ENCODE measurements at regions not wholly inside any gene's neighbourhood (a gene's known extent, or its start where the extent isn't known, plus 50 kb on each side); places are given as distances from the start of the nearest gene placed in this dataset.

GRCh38 chr7:136348142-136348541, 371.0 kb upstream of the MTPN start:
- Histone ChIP-seq H3K36me3 (no peaks in the 10 kb centered on the region), H3K27ac (replicated peaks in 1 of 4) (no peak overlapping the region), H3K4me3 (no peak overlapping the region), H3K4me1 (no peaks in the 10 kb centered on the region), H3K27me3 (no peaks in the 10 kb centered on the region), H3K9me3 (no peaks in the 10 kb centered on the region)
- TF ChIP-seq POLR2AphosphoS5 (IDR thresholded peaks at IDR 0.05) (no peak), POLR2A (IDR thresholded peaks at IDR 0.05; ENCODE audit: low read depth) (no peak), CTCF (IDR thresholded peaks at IDR 0.05) (no peak), EP300 (IDR thresholded peaks at IDR 0.05) (no peak)
- 57% methylated on average over 3 of the region's 3 CpGs for WGBS
- no peak for DNase-seq (ENCODE audit: extremely low spot score)
- intact Hi-C loops (cut with DNase I): no loop called here

- no peaks in the 10 kb centered on the region for H3K36me3 ChIP-seq
- no peak overlapping the region for H3K4me3 ChIP-seq
- no peaks in the 10 kb centered on the region for H3K9me3 ChIP-seq
- no peaks in the 10 kb centered on the region for H3K27me3 ChIP-seq
- H3K4me1 ChIP-seq: no peaks in the 10 kb centered on the region
- intact Hi-C loops (cut with DNase I): no loop called here
- H3K27ac ChIP-seq (replicated peaks in 1 of 4): no peak overlapping the region
- no peak for DNase-seq (ENCODE audit: extremely low spot score)
- TF ChIP-seq EP300 (IDR thresholded peaks at IDR 0.05) (no peak), POLR2A (IDR thresholded peaks at IDR 0.05; ENCODE audit: low read depth) (no peak), POLR2AphosphoS5 (IDR thresholded peaks at IDR 0.05) (no peak), CTCF (IDR thresholded peaks at IDR 0.05) (no peak)
- WGBS: 100% methylated on average over 1 of the region's 1 CpG
Measured at GRCh38 chr7:136347488-136347887, 370.3 kb upstream of the MTPN start.

- no peaks in the 10 kb centered on the region for H3K9me3 ChIP-seq
- TF ChIP-seq EP300 (IDR thresholded peaks at IDR 0.05): no peak
- TF ChIP-seq POLR2AphosphoS5 (IDR thresholded peaks at IDR 0.05): no peak
- no peak for TF ChIP-seq CTCF (IDR thresholded peaks at IDR 0.05)
- TF ChIP-seq POLR2A (IDR thresholded peaks at IDR 0.05; ENCODE audit: low read depth): no peak
- H3K4me3 ChIP-seq: no peak overlapping the region
- H3K36me3 ChIP-seq: no peaks in the 10 kb centered on the region
- H3K27ac ChIP-seq (replicated peaks in 1 of 4): no peak overlapping the region
- intact Hi-C loops (cut with DNase I): no loop called here
- no peaks in the 10 kb centered on the region for H3K27me3 ChIP-seq
- no peak for DNase-seq (ENCODE audit: extremely low spot score)
- no peaks in the 10 kb centered on the region for H3K4me1 ChIP-seq
Measured at GRCh38 chr7:136342251-136342650, 365.1 kb upstream of the MTPN start.

GRCh38 chr7:136339464-136339863, 362.3 kb upstream of the MTPN start:
- TF ChIP-seq POLR2AphosphoS5 (IDR thresholded peaks at IDR 0.05) (no peak), CTCF (IDR thresholded peaks at IDR 0.05) (no peak), POLR2A (IDR thresholded peaks at IDR 0.05; ENCODE audit: low read depth) (no peak), EP300 (IDR thresholded peaks at IDR 0.05) (no peak)
- H3K27ac ChIP-seq (replicated peaks in 1 of 4): no peak overlapping the region
- H3K9me3 ChIP-seq: no peaks in the 10 kb centered on the region
- H3K4me3 ChIP-seq: no peak overlapping the region
- DNase-seq (ENCODE audit: extremely low spot score): no peak
- H3K4me1 ChIP-seq: no peaks in the 10 kb centered on the region
- H3K27me3 ChIP-seq: no peaks in the 10 kb centered on the region
- no peaks in the 10 kb centered on the region for H3K36me3 ChIP-seq
- intact Hi-C loops (cut with DNase I): no loop called here

GRCh38 chr7:136336932-136337331, 359.8 kb upstream of the MTPN start:
- DNase-seq (ENCODE audit: extremely low spot score): no peak
- H3K4me1 ChIP-seq: no peaks in the 10 kb centered on the region
- H3K36me3 ChIP-seq: no peaks in the 10 kb centered on the region
- no peaks in the 10 kb centered on the region for H3K27me3 ChIP-seq
- TF ChIP-seq POLR2A (IDR thresholded peaks at IDR 0.05; ENCODE audit: low read depth) (no peak), CTCF (IDR thresholded peaks at IDR 0.05) (no peak), EP300 (IDR thresholded peaks at IDR 0.05) (no peak), POLR2AphosphoS5 (IDR thresholded peaks at IDR 0.05) (no peak)
- 61% methylated on average over 2 of the region's 2 CpGs for WGBS
- intact Hi-C loops (cut with DNase I): no loop called here
- no peak overlapping the region for H3K4me3 ChIP-seq
- H3K27ac ChIP-seq (replicated peaks in 1 of 4): no peak overlapping the region
- no peaks in the 10 kb centered on the region for H3K9me3 ChIP-seq
